Activated B cell treated with CpG ODN at 0.5 μM for 24 hours (primary cell): ENCODE measurements at regions not wholly inside any gene's neighbourhood (a gene's known extent, or its start where the extent isn't known, plus 50 kb on each side); places are given as distances from the start of the nearest gene placed in this dataset.

Experiments
- ATAC-seq: fragments of 200-7000 bp; cut with Tn5 transposase; one replicate; pipeline ENCODE4 v1.10.0; 2021; ENCODE audit warnings: low read depth, mild to moderate bottlenecking, moderate library complexity
- CTCF ChIA-PET: fragments of 350-600 bp; sonication (Branson Sonifier 250); formaldehyde crosslinking; loops from one replicate; lab custom pipeline; 2021; ENCODE audit warnings: antibody characterized with exemption; lab: Charles Lee
- POLR2A ChIA-PET: fragments of 350-600 bp; sonication (Branson Sonifier 250); formaldehyde crosslinking; loops from one replicate; lab custom pipeline; 2021; ENCODE audit warnings: antibody characterized with exemption; lab: Charles Lee
- DNase-seq: peaks from one replicate; pipeline ENCODE4 v3.0.0; 2022
- H3K27ac Mint-ChIP-seq: one replicate; pipeline ENCODE4 v1.8.0; 2020; ENCODE audit warnings: mixed read lengths
- H3K27me3 Mint-ChIP-seq: one replicate; pipeline ENCODE4 v1.8.0; 2021; ENCODE audit warnings: mixed read lengths
- H3K36me3 Mint-ChIP-seq: one replicate; pipeline ENCODE4 v1.8.0; 2021; ENCODE audit warnings: low read depth, mixed read lengths
- H3K4me1 Mint-ChIP-seq: one replicate; pipeline ENCODE4 v1.8.0; 2021; ENCODE audit warnings: mixed read lengths
- H3K4me3 Mint-ChIP-seq: one replicate; pipeline ENCODE4 v1.8.0; 2020; ENCODE audit warnings: mild to moderate bottlenecking, mixed read lengths
- H3K9me3 Mint-ChIP-seq: one replicate; pipeline ENCODE4 v1.8.0; 2020; ENCODE audit warnings: mixed read lengths
- intact Hi-C: fragments of 100-400 bp; cut with micrococcal nuclease; formaldehyde crosslinking; loops from one replicate; pipeline ENCODE4 v1.15.1; 2024
- TF ChIP-seq, protein P1 (sequence below): fragments of 200-600 bp; IDR thresholded peaks from one replicate; pipeline ENCODE4 v1.8.0; 2022; ENCODE audit warnings: antibody characterized with exemption, mild to moderate bottlenecking

- DNase-seq (no peak), ATAC-seq (no peak)
- H3K4me1 Mint-ChIP-seq: no peaks in the 10 kb centered on the region
- no peaks in the 10 kb centered on the region for H3K9me3 Mint-ChIP-seq
- H3K4me3 Mint-ChIP-seq: no peak overlapping the region
- H3K27ac Mint-ChIP-seq: no peak overlapping the region
- H3K27me3 Mint-ChIP-seq: peaks cover 23% of the 10 kb centered on the region
- H3K36me3 Mint-ChIP-seq: no peaks in the 10 kb centered on the region
- CTCF ChIA-PET: no interaction called here
- TF ChIP-seq, protein P1, sequence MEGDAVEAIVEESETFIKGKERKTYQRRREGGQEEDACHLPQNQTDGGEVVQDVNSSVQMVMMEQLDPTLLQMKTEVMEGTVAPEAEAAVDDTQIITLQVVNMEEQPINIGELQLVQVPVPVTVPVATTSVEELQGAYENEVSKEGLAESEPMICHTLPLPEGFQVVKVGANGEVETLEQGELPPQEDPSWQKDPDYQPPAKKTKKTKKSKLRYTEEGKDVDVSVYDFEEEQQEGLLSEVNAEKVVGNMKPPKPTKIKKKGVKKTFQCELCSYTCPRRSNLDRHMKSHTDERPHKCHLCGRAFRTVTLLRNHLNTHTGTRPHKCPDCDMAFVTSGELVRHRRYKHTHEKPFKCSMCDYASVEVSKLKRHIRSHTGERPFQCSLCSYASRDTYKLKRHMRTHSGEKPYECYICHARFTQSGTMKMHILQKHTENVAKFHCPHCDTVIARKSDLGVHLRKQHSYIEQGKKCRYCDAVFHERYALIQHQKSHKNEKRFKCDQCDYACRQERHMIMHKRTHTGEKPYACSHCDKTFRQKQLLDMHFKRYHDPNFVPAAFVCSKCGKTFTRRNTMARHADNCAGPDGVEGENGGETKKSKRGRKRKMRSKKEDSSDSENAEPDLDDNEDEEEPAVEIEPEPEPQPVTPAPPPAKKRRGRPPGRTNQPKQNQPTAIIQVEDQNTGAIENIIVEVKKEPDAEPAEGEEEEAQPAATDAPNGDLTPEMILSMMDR: no peak
- intact Hi-C loops: no loop called here
- POLR2A ChIA-PET: no interaction called here
These were observed 77.2 kb downstream of the HIF1AN start for GRCh38 chr10:100612601-100613595.

GRCh38 chr10:100613846-100614245 is 78.1 kb downstream of the HIF1AN start:
- Mint-ChIP-seq H3K4me3 (no peak overlapping the region), H3K4me1 (no peaks in the 10 kb centered on the region), H3K36me3 (no peaks in the 10 kb centered on the region), H3K27me3 (peaks cover 21% of the 10 kb centered on the region), H3K9me3 (no peaks in the 10 kb centered on the region), H3K27ac (no peak overlapping the region)
- TF ChIP-seq, protein P1: no peak
- intact Hi-C loops: no loop called here
- ATAC-seq (no peak), DNase-seq (no peak)
- POLR2A ChIA-PET: no interaction called here
- CTCF ChIA-PET: no interaction called here

- ATAC-seq (no peak), DNase-seq (no peak)
- TF ChIP-seq, protein P1: no peak
- CTCF ChIA-PET: no interaction called here
- intact Hi-C loops: no loop called here
- Mint-ChIP-seq H3K4me3 (no peak overlapping the region), H3K36me3 (no peaks in the 10 kb centered on the region), H3K4me1 (no peaks in the 10 kb centered on the region), H3K9me3 (no peaks in the 10 kb centered on the region), H3K27me3 (peaks cover 27% of the 10 kb centered on the region), H3K27ac (no peak overlapping the region)
- POLR2A ChIA-PET: no interaction called here
These were observed 78.8 kb downstream of the HIF1AN start for GRCh38 chr10:100614429-100615095.

DNA sequence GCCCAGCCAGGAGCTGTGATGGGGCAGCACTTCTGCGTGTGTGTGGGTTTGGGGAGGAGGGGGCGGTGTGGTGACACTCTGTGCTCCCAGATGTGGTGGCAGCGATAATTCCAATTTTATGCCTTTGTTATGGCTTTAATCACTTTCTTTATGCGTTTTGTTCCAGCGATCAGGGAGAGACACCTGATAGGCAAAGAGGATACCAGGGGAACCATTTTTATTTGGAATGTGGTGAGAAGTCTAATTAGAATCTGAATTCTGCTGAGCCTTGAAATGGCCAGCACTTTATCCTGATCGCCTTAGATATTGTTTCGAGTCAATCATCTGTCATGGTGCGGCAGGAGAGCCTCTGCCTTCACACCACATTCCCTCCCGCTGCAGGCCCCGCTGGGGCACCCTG is 79.5 kb downstream of the HIF1AN start:
- Mint-ChIP-seq H3K4me1 (no peaks in the 10 kb centered on the region), H3K36me3 (no peaks in the 10 kb centered on the region), H3K4me3 (no peak overlapping the region), H3K9me3 (no peaks in the 10 kb centered on the region), H3K27ac (no peak overlapping the region), H3K27me3 (peaks cover 33% of the 10 kb centered on the region)
- CTCF ChIA-PET: no interaction called here
- intact Hi-C loops: no loop called here
- no peak for ATAC-seq
- TF ChIP-seq, protein P1: no peak
- DNase-seq: no peak
- POLR2A ChIA-PET: no interaction called here

GRCh38 chr10:100615908-100616307 is 80.2 kb downstream of the HIF1AN start:
- Mint-ChIP-seq H3K4me3 (no peak overlapping the region), H3K36me3 (no peaks in the 10 kb centered on the region)

More at GRCh38 chr10:100615908-100616307, 80.2 kb downstream of the HIF1AN start:
- ATAC-seq: no peak
- intact Hi-C loops: no loop called here
- POLR2A ChIA-PET: no interaction called here
- DNase-seq: no peak
- CTCF ChIA-PET: no interaction called here
- TF ChIP-seq, protein P1: no peak
- Mint-ChIP-seq H3K9me3 (no peaks in the 10 kb centered on the region), H3K27ac (no peak overlapping the region), H3K27me3 (peaks cover 39% of the 10 kb centered on the region), H3K4me1 (no peaks in the 10 kb centered on the region)
